Glomerular visceral epithelial cell (primary cell): ENCODE measurements at regions not wholly inside any gene's neighbourhood (a gene's known extent, or its start where the extent isn't known, plus 50 kb on each side); places are given as distances from the start of the nearest gene placed in this dataset.
"Not testable (repeated sequence)": the region's sequence is repeated elsewhere in the genome, so short reads cannot be mapped to it uniquely, and the experiment has no call there.

Experiments used
- DNase-seq: peaks from one replicate; pipeline ENCODE4 v3.0.0-alpha.2; 2016; ENCODE audit errors: extremely low spot score

DNA sequence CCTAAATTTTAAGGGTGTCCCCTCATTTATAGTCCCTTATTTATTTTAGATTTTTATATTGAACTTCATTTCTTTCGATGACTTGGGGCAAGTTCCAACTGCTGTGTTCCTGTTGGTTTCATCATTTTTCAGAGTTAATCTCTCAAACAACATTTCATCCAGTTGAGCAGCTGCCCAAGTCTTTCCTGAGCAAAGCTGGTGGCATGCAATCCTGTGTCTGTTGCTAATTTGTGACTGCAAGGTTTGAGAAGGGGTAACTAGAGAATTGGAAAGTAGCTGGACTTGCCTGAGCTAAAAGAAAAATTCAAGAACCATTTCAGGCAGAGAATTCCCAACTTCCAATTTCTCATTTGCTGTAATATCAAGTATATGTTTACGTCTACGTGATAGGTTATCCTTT lies 881.5 kb upstream of the SLC35B3 start:
- no peak for DNase-seq

DNA sequence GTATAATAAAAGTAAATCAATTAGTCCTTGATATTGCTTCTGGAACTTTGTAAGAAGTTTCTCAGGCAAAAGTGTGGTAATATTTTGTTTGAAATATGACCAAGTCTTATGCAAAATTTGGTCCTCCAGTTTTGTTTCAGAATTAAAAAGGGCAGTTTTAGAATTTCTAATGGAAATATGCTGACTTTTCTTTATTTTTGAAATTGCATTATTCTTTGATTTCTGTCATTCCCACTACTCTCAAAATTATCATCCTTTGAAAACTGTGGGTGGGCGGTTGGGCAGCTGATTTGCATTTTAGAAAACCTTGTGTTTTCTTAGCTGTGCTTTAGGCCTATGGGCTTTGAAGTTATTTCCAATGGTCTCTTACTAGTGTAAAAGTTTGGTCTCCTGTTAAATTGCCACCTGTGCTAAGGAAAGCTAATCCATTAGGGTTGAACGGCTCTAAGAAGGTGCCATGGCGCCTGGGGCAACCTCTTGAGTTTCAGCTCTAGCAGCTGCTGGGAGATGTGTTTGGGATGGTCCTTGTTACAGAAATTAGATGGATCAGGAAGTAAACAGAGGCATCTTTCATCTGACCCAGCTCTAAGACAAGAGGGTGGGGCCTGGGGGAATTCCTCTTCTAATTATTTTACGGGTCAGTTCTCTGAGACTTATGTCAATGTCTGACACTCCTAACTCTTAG lies 880.8 kb upstream of the SLC35B3 start:
- no peak for DNase-seq

DNA sequence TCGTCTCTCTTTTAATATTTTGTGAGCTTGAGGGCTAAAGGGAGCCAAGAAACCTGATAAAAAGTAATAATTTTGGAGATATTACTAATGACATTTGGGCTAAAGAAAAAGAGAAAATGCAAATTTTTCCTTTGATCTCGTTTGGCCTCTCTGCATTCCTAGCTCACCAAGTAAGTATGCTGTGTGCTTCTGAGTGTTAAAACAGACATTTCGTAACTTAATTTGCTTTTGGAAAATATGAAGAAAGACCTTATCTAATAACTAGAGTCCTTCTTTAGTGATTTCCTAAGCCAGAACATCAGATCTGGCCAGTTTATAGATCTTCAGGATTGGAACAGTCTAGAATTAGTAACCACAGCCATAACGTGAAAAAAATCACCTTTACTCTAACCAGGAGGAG lies 872.9 kb upstream of the SLC35B3 start:
- DNase-seq, result no peak

DNA sequence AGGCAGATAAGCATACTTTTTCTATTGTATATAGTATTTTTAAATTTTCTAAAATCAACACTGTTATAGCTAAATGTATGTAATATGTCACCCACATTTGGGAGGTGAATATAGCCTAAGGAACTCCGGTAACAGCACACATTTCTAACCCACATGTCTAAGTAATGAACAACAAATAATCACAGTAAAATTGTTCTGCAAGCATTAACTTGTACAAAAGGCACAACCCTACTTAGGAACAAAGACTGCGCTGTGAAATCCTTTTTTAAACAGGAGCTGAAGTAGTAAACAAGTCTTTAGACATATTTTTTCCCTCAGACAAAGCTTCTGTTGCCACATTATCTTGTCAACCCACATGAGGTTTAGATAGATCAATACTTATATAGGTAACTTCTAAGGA lies 872.4 kb upstream of the SLC35B3 start:
- no peak for DNase-seq

DNA sequence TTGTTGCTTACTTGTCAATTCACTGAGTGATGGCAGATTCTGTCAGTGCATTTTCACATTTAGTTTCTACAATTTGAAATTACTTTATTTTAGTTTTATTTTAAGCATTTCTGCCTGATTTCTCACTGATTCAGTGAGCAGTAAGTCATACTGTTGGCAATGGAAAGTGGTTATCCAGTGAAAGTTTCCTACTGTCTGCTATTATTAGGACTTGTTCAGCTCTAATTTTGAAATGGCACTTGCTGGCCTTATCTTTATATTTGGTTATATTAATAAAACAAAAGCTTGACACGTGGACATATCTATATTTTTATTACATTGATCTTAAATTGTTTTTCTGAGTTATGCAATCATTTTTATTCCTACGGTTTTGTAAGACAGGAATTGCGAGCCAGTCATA lies 871.8 kb upstream of the SLC35B3 start:
- no peak for DNase-seq

DNA sequence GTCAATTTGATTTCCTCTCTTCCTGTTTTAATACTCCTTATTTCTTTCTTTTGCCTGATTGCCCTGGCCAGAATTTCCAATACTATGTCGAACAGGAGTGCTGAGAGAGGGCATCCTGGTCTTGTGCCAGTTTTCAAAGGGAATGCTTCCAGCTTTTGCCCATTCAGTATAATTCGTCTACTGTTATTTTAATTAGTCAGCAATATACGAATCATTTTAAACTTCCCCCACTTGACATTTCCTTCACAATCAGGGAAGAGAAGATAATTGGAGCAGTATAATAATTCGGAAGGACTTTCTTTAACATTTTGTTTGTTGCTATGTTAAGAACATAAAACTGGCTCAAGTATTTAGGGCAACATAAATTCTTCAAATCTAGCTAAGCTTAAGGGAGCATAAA lies 860.3 kb upstream of the SLC35B3 start:
- DNase-seq, result no peak

DNA sequence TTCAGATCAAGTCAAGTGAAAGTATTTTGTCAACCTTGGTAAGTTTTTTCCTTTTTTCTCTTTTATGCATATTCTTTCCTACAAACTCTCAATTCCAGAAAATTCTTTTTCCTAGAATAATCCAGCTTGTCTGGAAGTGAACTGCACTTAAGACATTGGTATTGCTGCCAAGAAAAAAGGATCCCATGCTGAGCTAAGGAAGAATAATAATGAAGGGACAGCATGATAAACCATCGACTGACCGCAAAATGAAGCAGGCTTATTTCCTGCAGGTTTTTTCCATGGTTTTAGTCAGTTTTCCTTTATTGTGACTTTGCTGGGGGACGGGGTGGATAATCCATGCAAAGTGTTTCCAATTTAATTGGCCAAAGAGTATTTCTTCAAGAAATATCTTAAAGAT lies 857.6 kb upstream of the SLC35B3 start:
- no peak for DNase-seq

DNA sequence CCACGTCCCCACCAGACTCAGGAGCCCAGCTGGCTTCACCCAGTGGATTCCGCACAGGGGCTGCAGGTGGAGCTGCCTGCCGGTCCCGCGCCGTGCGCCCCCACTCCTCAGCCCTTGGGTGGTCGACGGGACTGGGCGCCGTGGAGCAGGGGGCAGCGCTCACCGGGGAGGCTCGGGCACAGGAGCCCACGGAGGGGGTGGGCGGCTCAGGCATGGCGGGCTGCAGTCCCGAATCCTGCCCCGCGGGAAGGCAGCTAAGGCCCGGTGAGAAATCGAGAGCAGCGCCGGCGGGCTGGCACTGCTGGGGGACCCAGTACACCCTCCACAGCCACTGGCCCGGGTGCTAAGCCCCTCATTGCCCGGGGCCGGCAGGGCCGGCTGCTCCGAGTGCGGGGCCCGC lies 855.0 kb upstream of the SLC35B3 start:
- DNase-seq, result not testable (repeated sequence)

DNA sequence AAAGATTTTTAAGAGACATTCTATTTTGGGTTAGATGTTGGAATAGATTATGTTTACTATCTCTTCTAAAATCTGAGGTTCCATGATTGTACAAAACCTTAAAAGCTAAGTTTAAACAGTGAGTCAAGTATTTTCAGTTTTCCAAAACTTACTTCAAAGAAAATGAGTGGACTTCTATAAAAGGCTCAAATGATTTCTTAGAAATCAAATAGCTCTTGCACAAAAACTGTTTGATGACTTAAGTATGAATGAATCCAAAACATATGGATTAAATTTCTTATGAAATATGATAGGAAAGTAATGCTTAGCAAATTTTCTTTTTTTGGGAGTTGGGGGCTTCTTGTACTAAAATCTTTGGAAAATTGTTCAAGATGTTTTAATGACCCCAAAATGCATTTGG lies 837.3 kb upstream of the SLC35B3 start:
- no peak for DNase-seq

DNA sequence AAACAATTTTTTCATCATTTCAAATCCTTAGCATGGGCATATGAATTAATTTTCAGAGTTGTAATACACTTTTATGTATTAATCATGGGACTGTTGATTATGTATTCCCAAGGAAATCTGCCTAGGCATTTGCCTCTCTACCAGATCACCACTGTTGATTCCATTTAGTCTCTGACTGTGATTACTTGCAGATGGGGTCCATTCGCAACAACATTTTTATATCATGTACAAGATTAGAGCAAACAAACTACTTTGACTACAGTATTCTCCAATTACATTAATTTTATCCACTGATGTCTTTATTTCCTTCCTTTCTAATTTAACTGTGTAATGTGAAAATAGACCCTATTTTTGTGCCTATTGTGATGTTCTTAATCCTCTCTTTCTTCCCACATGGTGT lies 831.4 kb upstream of the SLC35B3 start:
- no peak for DNase-seq

DNA sequence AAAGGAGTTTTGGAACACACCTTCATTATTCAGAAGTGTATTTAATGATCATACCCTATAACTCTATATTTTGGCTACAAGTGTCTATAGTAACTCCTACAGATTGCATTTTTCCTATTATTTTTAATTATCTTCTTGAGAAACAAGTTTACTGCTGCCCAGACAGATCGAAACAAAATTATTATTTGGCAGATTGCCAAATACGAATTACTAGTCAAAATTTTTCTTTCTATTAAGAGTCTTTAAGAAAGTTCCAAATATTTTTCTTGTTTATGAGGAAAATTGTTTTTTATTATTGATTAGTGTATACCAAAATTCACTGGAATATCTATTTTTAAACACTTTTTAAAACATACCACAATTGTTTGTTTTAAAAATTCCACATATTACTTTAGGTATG lies 821.9 kb upstream of the SLC35B3 start:
- DNase-seq, result no peak

DNA sequence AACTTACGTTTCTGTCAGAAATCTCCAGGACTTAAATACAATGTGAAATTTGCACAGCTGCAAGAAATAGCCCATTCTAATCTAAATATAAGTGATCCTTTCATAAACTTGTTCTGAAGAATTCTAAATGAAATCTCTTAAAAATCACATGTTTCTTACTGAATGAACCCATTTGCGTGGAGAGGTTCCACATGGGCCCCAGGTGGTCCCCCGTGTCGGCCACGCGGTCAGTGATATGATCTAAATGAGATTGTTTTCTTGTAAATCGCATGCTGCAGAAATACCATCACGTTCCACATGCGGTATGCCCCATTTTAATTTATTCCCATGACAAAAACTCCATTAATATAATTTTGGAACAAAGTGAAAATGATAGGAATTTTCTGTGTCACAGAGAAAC lies 818.9 kb upstream of the SLC35B3 start:
- no peak for DNase-seq

DNA sequence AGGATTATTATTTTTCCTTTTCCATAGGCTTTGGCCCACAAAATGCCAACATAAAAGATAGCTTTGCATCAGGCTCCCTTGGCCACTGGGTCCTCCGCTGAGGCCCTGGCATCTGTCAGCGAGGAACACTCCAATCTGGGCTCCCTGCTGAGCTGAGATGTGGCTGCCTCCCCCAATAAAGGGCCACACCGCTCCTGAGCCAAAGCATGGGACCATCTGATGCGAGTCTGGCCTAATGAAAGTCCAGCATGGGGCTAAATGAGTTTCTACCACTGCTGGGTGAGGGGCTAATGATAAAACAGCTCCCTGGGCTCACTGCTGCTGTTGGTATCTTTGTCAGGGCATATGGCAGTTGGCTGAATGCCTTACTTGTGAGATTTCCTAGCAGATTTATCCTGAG lies 817.5 kb upstream of the SLC35B3 start:
- no peak for DNase-seq

DNA sequence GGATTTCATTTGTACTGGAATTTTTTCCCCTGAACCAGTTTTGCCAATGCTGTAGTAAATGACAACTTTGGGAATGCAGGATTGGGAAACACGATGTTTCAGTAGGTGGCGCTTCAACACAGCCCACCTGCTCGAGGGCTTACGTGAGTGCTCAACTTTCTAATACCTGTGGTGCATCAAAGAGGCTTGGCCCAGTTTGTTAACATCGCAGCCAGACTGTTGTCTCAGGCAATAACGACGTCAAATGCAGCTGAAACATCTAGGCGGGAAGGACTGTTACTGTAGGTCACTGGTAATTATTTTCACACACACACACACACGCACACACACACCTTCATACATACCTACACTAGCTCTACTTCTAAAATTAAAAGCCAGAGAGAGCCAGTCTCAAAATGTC lies 815.5 kb upstream of the SLC35B3 start:
- DNase-seq, result peak; percentile 63

DNA sequence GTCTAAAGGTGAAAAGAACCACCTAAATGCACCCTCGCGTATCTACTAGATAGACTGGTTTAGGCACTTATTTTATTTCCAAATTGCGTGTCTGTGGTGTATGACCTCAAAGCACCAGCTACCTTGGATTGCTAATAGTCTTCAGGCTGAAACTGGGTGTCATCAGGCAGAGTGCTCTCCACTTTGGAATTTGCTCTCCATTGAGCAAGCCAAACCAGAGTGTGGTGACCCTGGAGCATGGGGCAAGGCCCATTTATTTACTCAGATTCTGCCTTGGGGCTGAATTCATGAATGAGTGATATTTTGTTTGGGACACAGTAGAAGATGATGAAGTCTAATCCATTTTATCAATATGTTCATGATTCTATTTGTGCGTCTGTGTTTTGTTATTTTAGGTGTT lies 812.8 kb upstream of the SLC35B3 start:
- DNase-seq, result no peak

DNA sequence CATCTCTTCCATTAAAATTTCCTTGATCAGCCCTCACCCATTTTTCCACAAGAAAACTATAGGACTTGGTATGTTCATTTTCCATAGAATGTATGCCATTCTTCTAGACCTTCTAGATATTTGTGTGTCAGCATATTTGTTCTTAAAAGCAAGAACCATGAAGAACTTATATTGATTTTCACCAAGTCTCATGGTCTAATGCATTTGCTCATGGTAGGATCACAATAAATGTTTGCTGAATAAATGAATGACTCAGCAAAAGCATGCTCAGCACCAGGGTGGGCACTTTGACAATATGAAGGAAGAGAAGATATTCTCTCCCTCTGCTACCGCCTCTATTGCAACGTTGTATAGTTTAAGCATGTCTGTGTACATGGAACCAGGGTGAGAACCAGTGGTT lies 805.5 kb upstream of the SLC35B3 start:
- DNase-seq, result no peak

DNA sequence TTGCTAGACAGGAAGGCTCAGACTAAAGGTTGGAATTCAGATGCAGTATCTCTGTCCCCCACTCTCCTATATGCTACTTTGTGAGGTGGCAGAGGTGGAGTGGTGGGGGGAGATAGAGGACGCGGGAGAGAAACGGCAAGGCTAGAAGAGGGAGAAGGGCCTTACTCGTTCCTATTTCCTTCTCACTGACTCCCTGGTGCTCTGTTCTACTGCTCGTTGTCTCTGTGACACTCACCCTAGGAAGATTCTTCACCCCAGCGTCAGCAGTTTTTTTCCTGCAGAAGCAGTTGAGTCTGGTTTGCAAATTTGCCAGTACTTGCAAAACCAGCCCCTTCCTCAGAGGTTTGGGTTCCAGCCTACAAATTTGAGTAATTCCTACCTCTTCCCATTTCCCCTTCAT lies 801.1 kb upstream of the SLC35B3 start:
- no peak for DNase-seq

DNA sequence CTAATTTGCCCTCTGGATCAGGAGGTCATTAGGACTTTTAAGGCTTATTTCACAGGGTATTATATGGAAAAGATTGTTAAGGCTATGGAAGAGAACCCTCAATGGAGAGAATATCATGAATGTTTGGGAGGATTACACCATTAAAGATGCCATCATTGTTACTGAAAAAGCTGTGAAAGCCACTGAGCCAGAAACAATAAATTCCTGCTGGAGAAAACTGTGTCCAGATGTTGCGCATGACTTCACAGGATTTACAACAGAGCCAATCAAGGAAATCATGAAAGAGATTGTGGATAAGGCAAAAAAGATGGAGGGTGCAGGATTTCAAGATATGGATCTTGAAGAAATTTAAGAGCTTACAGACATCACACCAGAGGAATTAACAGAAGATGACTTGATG lies 798.3 kb upstream of the SLC35B3 start:
- peak; percentile 23 for DNase-seq

DNA sequence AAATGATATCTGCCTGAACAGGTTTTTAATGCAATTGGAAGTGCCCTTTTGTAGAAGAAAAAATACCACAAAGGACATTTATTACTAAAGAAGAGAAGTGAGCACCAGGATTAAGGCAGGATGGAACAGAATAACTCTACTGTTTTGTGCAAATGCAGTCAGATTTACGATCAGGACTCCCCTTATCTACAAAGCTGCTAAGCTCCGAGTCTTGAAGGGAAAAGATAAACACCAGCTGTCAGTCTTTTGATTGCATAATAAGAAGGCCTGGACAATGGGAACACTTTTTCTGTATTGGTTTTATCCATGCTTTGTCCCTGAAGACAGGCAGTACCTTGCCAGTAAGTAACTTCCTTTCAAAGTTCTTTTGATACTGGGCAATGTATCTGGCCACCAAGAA lies 797.9 kb upstream of the SLC35B3 start:
- no peak for DNase-seq

DNA sequence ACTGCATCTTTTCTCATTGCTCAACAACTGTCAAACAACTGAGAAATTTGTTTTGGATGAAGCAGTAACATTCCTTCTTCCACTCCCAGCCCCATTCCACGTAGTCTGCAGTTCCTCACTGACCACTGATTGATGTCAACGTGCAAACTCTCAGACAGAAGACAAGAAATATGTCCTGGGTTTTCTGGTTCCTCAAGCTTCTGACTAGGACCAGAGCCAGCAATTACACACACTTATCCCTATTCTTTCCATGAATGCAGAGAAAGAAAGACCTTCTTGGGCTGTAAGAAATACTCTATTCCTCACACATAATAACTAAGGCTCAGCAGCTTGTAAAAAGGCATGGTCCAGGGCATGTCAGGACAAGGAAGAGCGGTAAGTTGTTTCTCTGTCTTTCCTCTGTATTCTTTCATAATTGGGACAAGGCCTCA lies 790.1 kb upstream of the SLC35B3 start:
- no peak for DNase-seq

DNA sequence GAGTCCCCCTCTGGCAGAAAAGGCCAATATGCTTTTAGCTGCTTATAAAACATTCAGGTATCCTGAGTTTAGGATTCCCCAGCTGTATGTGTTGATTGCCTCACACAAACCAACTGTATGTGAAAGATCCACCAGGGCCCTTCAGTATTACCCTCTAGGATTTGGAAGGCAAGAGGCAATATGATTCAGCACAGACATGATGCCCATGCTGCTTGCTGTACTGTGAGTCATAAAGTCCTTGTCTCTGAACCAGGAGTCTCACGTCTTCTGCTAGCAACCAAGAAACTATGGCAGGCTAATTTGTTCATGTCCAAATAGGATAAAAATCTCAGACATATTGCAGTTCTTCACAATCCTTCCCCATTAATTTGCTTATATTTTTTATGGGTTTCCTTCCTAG lies 789.2 kb upstream of the SLC35B3 start:
- no peak for DNase-seq

DNA sequence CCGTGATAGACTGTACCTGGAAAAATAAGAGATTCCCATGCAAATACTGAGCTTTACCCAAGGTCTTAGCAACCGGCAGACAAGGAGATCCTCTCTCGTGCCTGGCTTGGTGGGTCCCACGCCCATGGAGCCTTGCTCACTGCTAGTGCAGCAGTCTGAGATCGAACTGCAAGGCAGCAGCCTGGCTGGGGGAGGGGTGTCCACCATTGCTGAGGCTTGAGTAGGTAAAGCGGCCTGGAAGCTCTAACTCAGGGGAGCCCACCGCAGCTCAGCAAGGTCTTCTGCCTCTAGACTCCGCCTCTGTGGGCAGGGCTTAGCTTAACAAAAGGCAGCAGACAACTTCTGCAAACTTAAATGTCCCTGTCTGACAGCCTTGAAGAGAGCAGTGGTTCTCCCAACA lies 778.4 kb upstream of the SLC35B3 start:
- DNase-seq, result not testable (repeated sequence)

DNA sequence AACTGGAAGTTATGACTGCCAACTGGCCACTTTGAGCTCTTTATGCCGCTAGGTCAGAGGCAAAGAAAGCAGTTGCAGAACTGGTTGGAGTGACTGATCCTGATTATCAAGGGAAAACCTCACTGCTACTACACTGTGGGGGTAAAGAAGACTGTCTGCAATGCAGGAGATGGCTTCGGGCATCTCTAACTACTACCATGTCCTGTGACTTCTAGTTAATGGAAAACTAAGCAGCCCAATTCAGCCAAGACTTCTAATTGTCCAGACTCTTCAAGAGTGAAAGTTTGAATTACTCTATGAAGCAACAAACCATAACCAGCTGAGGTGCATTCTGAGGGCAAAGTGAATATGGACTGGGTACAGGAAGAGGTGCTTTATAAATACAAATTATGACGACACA lies 773.6 kb upstream of the SLC35B3 start:
- peak; percentile 44 for DNase-seq

DNA sequence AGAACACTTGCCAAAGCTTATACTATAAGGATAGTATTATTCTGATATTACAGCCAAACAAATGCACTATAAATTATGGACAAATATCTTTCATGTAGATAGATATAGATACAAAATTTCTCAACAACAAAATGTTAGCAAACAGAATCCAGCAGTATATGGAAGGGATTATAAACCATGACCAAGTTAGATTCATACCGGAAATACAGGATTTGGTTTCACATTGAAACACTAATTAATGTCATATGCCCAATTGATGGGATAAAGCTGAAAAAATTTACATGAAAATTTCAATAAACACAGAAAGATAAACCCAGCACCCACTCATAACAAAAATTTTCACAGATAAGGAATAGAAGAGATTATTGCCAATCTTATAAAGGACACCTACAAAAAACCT lies 770.3 kb upstream of the SLC35B3 start:
- no peak for DNase-seq
